ENCODE measurements at regions not wholly inside any gene's neighbourhood (a gene's known extent, or its start where the extent isn't known, plus 50 kb on each side); places are given as distances from the start of the nearest gene placed in this dataset.

- no peaks in the 10 kb centered on the region for H3K36me3 ChIP-seq (ENCODE audit: control insufficient read depth, insufficient read depth, low read length)
- H3K9ac ChIP-seq: no peak overlapping the region
- no peak for TF ChIP-seq CTCF (IDR thresholded peaks at IDR 0.05)
- H3K9me3 ChIP-seq (ENCODE audit: control insufficient read depth, low read length): no peaks in the 10 kb centered on the region
- no peaks in the 10 kb centered on the region for H3K27me3 ChIP-seq (ENCODE audit: control insufficient read depth, insufficient read depth, low read length)
- no peak overlapping the region for H3K27ac ChIP-seq
- no peaks in the 10 kb centered on the region for H3K4me1 ChIP-seq
- no peaks in the 10 kb centered on the region for H3K79me2 ChIP-seq
- H3K4me3 ChIP-seq (ENCODE audit: low read depth, low read length): no peak overlapping the region
- H3K4me2 ChIP-seq (ENCODE audit: low read length): no peak overlapping the region
- no peak overlapping the region for H2AFZ ChIP-seq
Measured at GRCh38 chr3:168239287-168239686, 143.6 kb upstream of the GOLIM4 start.

DNA sequence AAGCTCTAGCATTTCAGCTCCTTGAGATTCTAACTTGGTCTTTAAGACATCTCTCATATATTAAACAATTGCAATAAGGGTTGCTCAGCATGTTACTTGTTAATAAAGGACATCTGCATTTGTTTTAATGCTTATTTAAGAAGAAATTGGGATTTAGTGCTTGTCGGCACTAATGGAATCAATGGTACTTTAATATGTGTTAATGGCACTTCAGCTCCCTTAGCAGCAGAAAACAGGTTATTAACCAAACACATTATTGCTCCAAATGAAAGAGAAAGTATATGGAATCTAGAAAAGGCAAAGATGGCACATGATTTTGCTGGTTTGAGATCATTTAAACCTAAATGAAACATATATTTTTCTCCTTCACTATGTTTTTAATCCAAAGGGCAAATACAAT is 137.3 kb upstream of the GOLIM4 start:
- no peak overlapping the region for H2AFZ ChIP-seq
- no peaks in the 10 kb centered on the region for H3K4me1 ChIP-seq
- no peaks in the 10 kb centered on the region for H3K27me3 ChIP-seq (ENCODE audit: control insufficient read depth, insufficient read depth, low read length)
- no peaks in the 10 kb centered on the region for H3K79me2 ChIP-seq
- no peaks in the 10 kb centered on the region for H3K9me3 ChIP-seq (ENCODE audit: control insufficient read depth, low read length)
- H3K4me3 ChIP-seq (ENCODE audit: low read depth, low read length): no peak overlapping the region
- H3K27ac ChIP-seq: no peak overlapping the region
- no peak overlapping the region for H3K9ac ChIP-seq
- no peaks in the 10 kb centered on the region for H3K36me3 ChIP-seq (ENCODE audit: control insufficient read depth, insufficient read depth, low read length)
- no peak overlapping the region for H3K4me2 ChIP-seq (ENCODE audit: low read length)
- no peak for TF ChIP-seq CTCF (IDR thresholded peaks at IDR 0.05)

GRCh38 chr3:168223085-168223484 is 127.4 kb upstream of the GOLIM4 start:
- Histone ChIP-seq H3K9ac (no peak overlapping the region), H3K4me1 (no peaks in the 10 kb centered on the region), H3K4me3 (ENCODE audit: low read depth, low read length) (no peak overlapping the region), H3K79me2 (no peaks in the 10 kb centered on the region), H3K36me3 (ENCODE audit: control insufficient read depth, insufficient read depth, low read length) (no peaks in the 10 kb centered on the region), H3K9me3 (ENCODE audit: control insufficient read depth, low read length) (no peaks in the 10 kb centered on the region), H3K27me3 (ENCODE audit: control insufficient read depth, insufficient read depth, low read length) (no peaks in the 10 kb centered on the region), H3K27ac (no peak overlapping the region), H2AFZ (no peak overlapping the region), H3K4me2 (ENCODE audit: low read length) (no peak overlapping the region)
- no peak for TF ChIP-seq CTCF (IDR thresholded peaks at IDR 0.05)

DNA sequence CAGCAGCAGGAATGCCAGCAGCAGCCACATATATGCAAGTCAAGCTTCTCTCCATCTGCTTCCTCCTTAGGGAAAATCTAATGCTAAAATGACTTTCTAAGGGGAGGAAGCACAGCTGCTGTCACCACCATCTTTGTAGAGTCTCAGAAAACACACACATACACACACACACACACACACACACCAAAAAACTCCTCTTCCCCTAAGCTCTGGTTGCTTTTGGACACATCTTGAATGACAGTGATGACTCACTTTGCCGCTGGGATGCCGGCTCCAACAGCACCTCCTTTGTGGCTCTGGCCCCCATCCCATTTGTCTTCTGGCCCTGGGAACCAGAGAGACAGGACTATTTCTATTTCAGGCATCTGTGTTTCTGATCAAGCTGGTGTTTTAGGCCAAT is 124.8 kb upstream of the GOLIM4 start:
- Histone ChIP-seq H3K9me3 (ENCODE audit: control insufficient read depth, low read length) (no peaks in the 10 kb centered on the region), H3K36me3 (ENCODE audit: control insufficient read depth, insufficient read depth, low read length) (no peaks in the 10 kb centered on the region), H3K79me2 (no peaks in the 10 kb centered on the region), H3K9ac (no peak overlapping the region), H3K4me1 (no peaks in the 10 kb centered on the region), H3K27me3 (ENCODE audit: control insufficient read depth, insufficient read depth, low read length) (no peaks in the 10 kb centered on the region), H3K4me3 (ENCODE audit: low read depth, low read length) (no peak overlapping the region), H2AFZ (no peak overlapping the region), H3K27ac (no peak overlapping the region), H3K4me2 (ENCODE audit: low read length) (no peak overlapping the region)
- no peak for TF ChIP-seq CTCF (IDR thresholded peaks at IDR 0.05)

- H3K9me3 ChIP-seq (ENCODE audit: control insufficient read depth, low read length): no peaks in the 10 kb centered on the region
- H3K4me3 ChIP-seq (ENCODE audit: low read depth, low read length): no peak overlapping the region
- no peak overlapping the region for H3K27ac ChIP-seq
- no peaks in the 10 kb centered on the region for H3K36me3 ChIP-seq (ENCODE audit: control insufficient read depth, insufficient read depth, low read length)
- no peaks in the 10 kb centered on the region for H3K4me1 ChIP-seq
- no peak overlapping the region for H3K9ac ChIP-seq
- no peak overlapping the region for H2AFZ ChIP-seq
- H3K27me3 ChIP-seq (ENCODE audit: control insufficient read depth, insufficient read depth, low read length): no peaks in the 10 kb centered on the region
- no peaks in the 10 kb centered on the region for H3K79me2 ChIP-seq
- TF ChIP-seq CTCF (IDR thresholded peaks at IDR 0.05): no peak
- H3K4me2 ChIP-seq (ENCODE audit: low read length): no peak overlapping the region
Measured at GRCh38 chr3:168219530-168219929, 123.8 kb upstream of the GOLIM4 start.

Measured in parathyroid adenoma (tissue), 2 donors.